GM21447 (cell line): ENCODE measurements at regions not wholly inside any gene's neighbourhood (a gene's known extent, or its start where the extent isn't known, plus 50 kb on each side); places are given as distances from the start of the nearest gene placed in this dataset.

ENCODE experiments used
- ATAC-seq: cut with Tn5 transposase; IDR thresholded peaks from one replicate; pipeline ENCODE4 v1.9.1; 2021; ENCODE audit not compliant: unreplicated experiment

DNA sequence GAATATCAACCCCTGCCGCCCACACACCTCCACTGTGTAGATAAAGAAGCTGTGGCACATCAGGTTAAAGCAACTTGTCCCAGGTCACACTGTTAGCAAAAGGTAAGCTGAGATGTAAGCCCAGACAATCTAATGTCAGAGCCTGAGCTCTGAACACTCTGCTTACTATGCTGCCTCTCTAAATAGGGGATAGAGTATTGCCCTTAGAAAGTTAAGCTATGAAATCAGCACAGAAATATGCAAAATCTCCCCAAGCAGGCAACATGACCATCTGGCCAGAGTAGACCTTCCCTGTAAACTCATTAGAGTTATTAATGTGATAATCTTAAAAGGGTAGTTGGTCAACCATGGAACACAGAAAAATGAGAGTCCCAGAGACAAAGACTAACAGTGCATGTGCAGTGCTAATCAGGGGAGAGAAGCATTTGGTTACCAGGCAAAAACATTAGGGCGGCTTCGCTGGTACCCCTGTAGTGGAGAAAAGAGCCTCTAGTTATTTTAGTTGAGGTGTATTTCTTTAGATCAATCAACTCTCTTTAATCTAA, 171.0 kb downstream of the BTG1 start:
- ATAC-seq: no peak

DNA sequence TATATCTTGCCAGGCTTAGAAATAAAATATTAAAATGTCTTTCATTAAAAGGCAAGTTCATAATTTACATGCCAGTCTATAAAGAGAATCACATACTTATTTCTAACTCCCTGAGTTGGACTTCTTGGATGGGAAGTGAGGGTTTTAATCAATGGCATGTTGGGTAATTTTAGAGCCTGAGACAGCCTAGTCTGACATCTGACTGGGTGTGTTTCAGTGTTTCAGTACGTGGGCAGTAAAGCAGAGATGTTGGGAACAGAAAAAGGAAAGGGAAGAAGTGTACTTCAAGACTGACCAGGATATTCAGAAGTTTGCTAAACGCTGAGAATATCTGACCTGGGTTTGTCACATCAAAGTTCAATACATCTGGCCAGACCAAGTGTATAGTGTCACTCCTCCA, 171.8 kb downstream of the BTG1 start:
- no peak for ATAC-seq

DNA sequence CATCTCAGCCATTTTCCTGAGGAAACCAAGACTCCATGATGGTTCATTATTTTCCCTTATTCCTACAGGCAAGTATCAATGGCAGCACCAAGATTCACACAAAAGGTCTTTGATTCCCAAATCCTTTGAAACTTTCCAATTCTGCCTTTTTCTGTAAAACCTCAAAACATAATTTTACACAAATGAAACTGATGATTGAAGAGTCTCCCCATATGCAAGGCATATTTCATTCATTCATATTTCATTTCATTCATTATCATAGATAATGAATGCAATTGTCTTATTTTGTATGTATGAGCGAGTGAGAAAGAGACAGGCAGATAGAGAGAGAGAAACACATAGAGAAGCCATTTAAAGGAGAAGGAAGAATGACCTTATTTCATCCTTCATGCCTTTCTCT, 172.8 kb downstream of the BTG1 start:
- no peak for ATAC-seq

DNA sequence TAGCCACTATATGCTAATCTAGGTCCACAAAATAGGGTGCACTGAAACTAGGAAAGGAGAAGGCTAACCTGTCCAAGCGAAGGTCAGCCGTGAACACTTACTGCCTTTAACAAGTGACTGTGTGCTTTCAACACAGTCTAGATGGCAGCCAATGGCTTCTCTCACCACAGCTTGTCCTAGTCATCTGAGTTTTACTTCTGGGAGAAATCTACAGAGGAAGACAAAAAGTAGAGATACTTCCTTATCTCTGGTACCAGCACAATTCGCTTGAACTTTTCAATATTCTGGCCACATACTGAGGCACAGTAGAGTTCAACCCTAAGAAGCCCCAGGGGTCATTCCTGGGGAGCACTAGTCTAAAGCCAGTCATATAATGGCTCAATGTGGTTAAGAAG, 176.9 kb downstream of the BTG1 start:
- ATAC-seq: no peak

DNA sequence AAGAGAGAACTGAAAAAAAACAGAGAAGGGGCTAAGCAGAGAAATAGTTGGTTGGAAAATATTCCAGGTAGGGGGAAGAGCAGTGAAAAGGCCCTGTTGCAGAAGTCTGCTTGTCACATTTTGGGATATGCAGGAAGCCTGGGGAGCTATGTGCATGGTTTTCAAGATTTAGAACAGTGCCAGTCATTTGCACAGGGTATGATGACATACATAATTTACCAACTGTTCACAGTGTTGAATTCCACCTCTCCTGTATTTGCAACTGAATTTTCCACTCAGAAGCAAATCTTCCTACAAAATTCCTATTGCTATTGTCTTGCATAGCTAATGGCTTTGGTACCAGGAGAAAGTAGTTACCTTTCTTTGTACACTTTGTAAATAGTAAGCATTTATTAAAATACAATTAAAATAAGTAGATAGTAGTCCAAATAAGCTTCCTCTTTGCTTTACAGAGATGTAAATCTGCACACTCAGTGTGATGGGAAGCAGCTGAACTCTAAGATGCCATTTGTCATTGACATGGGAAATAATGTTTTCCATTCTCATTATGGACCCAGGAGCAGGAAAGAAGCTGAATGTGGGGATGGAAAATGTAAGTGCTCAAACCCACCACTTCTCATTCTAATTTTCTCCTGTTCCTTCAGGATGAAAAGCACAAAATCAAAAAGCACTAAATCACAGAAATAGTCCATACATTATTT, 177.4 kb downstream of the BTG1 start:
- no peak for ATAC-seq

DNA sequence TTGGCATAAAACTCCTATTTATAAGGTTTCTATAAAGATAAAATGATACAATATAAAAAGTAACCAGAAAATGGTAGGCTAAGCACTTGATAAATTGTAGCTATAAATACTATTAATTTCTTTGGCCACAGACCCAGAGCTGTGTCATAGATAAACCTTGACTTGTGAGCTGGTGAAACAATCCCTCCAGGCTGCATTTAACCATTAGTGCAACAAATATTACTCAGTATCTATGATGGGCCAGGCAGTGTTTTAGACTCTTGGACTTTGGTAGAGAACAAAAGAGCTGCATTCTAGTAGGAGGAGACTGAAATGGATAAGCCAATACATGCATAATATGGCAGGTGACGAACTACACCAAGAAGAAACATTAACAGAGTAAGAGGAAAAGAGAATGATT, 178.1 kb downstream of the BTG1 start:
- ATAC-seq: no peak

DNA sequence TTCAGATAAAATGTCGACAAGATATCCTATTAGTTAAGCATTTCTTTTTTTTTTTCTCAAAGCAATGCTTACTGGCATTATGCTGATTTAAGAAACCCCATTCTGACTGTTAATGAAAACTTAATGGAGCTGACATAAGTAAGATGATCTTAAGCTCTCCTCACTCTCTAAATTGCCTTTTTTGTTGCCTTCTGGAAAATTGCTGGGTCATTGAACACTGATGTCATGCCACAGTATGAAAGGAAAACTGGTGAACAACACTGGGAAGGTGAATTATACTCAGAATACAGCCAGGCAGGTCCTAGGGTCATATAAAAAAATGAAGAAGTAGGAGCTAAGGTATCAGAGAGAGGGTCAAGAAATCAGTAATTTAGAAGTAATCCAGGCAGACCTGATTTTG, 179.9 kb downstream of the BTG1 start:
- ATAC-seq: no peak

DNA sequence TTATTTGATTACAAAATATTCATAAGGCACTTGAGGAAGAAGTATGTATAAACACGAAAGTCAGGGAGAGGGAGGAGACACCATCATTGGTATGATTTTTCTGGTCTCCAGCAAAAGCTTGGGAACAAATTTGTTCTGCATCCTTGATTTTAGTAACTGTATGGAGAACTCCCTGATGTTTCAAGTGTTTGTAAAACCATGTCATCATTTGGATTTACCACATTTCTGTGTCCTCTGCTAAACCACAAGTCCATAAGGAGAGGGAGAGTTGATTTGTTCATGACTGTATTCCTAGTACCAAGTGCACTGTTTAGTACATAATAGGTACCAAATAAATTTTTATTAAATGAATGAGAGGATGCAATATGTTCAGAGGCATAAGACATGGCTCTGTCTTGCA, 181.1 kb downstream of the BTG1 start:
- no peak for ATAC-seq

DNA sequence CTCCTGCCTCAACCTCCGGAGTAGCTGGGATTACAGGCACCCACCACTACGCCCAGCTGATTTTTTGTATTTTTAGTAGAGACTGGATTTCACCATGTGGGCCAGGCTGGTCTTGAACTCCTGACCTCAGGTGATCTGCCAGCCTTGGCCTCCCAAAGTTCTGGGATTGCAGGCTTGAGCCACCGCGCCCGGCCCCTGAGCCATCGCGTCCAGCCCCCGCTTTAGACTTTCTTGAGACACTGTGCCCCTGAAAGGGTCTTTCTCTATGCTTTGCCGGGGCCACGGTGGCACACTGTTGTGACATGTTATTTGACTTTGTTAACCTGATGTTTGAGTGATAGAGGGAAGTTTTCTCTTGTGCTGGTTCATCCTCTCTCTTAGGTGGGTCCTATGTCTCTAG, 186.4 kb downstream of the BTG1 start:
- ATAC-seq: no peak

DNA sequence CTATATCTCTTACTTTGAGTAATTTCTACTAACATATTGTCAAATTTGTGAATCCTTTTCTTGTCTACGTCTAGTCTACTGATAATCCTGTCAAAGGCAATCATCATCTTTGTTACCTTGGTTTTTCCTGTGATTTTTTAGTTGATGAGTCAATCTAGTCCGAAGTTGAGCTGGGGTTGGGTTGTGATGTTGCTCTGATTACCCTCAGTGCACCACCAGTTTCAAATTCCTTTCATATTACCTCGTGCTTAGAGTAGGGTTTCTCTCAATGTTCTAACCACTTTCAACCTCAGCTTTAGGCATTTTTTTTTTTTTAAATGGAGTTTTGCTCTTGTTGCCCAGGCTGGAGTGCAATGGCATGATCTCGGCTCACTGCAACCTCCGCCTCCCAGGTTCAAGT, 186.8 kb downstream of the BTG1 start:
- no peak for ATAC-seq

DNA sequence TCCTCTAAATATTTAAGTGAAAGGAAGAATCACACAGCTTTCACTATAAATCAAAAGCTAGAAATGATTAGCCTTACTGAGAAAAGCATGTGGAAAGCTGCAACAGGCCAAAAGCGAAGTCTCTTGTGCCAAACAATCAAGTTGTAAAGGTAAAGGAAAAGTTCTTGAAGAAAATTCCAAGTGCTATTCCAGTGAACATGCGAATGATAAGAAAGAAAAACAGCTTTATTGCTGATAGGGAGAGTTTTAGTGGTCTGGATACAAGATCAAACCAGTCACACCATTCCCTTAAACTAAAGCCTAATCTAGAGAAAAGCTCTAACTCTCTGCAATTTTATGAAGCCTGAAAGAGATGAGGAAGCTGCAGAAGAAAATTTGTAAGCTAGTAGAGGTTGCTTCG, 190.9 kb downstream of the BTG1 start:
- no peak for ATAC-seq

DNA sequence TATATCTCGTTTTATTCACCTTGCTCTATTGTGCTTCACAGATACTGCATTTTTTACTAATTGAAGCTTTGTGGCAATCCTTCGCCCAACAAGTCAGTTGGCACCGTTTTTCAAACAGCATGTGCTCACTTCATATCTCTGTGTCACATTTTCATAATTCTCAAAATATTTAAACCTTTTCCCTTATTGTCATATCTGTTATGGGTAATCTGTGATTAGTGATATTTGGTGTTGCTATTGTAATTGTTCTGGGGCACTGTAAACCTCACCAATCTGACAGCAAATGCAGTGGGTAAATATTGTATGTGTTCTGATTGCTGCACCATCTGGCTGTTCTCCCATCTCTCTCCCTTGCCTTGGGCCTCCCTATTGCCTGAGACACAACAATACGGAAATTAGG, 191.3 kb downstream of the BTG1 start:
- no peak for ATAC-seq

DNA sequence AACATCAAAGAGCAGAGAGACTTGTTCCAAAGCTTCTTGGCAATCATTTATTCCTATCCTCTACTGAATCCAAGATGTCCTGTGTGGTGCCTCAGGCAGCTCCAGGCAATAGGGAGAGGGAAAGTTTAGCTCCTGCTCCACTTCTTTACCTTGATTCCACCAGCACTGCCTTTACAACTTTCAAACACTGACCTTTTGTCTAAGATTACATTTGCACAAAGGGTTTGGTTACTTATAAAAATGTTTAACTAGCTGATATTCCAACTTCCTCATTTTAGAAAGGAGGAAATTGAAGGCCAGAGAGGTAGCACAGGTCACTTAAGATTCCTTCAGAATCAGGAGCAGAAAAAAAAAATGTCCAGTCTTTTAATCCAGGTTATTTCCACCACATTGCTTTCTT, 192.7 kb downstream of the BTG1 start:
- ATAC-seq: no peak

DNA sequence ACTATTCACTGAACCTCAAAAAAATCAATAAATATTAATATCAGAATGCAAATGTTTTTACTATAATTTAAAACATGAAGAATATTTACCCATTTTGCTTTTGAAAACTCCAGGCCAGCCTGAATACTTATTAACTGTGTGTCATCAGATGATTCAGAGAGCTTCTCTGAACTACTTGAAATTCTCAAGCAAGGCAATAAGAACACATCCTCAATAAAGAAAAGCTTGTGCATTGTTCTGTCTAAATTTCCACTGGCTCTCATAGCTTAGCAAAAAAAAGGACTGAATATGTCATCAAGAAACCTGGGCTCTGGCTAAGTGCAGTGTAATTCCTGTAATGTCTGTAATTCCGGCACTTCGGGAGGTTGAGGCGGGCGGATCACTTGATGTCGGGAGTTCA, 194.1 kb downstream of the BTG1 start:
- ATAC-seq: no peak

DNA sequence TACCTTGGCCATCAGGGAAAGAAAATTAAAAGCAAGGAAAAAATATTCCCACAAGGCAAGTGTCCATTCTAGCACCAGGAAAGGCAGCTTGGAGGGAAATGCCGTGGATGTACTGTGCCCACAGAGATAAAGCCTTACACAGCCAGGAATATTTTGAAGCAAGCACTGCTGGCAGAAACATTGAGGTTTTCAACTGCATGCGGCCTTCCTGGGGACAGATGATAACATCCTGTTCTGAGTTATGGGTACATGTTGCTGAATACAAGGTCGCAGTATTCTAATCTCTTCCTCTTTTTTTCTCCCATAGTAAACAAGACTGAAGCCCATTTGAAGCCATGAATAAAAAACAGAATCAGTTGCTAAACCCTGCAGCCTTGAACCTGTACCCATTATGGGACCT, 197.1 kb downstream of the BTG1 start:
- no peak for ATAC-seq

DNA sequence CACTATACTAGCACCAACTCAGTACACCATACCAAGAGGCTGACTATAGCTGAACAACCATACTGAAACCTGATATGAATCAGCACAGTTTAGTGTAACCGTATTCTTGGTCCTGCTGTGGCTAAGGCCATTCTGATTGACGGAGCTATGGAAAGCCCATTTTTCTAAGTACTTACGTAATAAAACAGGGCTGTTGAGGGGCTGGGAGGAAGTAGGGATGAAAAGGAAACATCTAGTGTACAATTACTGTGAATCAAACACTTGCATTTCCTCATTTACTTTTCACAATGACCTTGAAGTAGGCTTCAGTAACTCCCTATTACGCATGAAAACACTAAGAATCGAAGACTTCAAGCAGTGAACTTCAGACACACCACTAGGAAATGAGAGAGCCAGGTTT, 198.2 kb downstream of the BTG1 start:
- no peak for ATAC-seq

DNA sequence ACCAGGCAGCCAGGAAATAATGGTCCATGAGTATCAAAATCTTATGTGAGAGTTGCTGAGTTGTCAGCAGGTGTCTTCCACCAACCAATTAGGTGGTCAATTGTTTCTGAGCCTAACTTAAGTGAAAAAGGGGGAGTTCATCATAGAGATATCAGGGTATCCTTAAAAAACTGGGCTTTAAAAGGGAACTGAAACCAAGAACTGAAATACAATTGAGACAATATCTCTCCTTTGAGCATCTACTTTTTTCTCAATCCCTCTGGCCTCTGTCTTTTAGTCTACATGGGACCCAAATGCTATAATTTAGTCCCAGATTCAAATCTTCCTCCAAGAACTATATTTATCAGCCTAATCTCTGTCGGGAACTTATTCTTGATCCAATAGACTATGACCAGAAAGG, 201.0 kb downstream of the BTG1 start:
- no peak for ATAC-seq

DNA sequence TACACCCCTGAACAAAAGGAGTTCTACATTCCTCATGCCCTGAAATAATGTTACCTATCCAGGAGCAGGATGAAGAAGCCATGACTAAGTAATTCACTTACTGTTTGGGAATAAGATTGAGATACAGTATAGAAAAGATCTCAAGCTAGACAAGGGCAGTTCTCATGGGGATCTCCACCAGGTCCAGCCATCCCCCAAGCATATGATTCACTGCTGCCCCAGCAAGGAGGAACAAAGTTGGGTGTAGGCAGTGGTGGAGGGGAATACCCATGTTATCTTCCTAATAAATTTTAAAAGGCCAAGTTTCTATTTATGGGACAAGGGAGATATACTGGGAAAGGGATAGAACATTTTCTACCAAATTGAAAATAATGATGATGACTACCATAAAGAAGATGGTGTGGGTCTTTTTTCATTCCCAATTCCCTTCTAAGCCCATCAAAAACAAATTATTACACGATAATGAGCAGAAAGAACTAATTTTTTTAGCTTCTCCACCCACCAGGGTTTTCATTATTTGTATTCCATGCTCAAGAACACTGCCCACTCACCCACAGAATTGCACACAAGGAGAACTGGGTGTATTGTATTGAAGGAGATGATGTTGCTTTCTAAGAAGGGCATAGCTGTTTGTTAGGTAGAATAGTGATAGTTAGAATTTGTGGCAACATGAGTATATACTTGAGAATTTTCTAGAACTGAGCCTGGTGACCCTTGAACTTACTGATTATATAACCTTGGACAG, 204.6 kb downstream of the BTG1 start:
- ATAC-seq: no peak

DNA sequence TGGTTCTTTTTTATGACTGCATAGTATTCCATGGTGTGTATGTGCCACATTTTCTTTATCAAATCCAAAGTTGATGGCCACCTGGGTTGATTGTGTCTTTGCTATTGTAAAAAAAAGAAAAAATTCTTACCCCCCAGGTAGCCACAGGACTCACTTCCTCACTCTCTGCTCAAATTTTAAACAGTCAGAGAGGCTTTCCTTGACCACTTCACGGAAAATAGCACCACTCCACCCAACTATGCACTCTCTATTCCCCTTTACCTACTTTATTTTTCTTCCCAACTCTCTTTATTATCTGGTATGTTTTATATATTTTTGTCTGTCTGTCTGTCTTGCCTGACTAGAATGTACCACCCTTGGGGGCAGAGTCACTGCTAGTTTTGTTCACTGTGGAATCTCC, 205.3 kb downstream of the BTG1 start:
- ATAC-seq: no peak

DNA sequence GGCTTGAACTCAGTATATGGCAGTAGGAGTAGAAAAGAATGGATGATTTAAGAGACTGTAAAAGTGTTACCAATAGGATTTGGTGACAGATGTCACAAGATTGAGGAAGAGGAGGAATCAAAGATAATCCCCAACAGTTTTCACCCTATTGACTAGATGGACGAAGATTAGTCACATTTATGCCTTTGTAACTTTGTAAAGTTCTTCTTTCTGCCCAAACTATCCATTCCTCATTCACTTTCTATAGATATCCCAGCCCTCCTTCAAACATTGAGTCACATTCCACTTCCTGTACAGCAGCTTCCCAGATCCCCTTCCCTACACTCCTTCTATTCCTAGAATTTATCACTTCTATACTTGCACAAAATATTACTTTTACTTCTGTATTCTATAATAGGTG, 207.9 kb downstream of the BTG1 start:
- no peak for ATAC-seq

DNA sequence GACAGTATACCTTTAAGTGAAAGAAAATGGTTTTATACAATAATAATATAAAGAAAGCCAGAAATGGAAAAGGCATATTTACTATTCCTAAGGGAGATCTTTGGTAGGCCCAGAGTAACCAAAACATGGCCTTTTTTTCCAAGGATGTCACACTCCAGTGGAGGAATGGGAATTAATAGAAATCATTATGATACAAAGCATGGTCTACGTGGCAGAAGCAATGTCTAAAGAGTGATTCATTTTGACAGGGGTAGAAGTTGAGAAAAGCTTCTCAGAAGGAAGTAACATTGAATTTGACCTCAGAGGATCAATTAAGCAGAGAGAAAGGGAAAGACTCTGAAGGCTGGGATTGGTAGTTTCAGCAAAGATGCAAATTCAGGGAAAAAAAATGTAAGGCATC, 208.6 kb downstream of the BTG1 start:
- ATAC-seq: no peak

DNA sequence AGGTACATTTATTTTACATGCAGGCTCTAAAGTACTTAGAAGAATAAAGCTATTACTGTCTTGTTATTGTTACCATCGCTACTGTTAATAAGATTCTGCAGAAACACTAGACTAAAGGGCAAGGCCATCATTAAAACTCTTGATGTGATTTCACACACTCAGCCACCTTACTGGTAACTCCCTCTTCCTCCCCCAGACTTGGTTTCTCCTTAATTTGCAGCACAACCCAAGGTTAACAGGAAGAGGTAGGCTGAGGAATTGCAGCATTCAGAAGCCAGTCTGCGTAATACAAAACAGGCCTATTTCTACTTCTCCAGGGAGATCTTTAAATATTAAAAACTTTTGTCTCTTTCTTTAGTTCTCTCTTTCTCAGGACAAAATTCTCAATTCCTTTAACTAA, 210.3 kb downstream of the BTG1 start:
- no peak for ATAC-seq

DNA sequence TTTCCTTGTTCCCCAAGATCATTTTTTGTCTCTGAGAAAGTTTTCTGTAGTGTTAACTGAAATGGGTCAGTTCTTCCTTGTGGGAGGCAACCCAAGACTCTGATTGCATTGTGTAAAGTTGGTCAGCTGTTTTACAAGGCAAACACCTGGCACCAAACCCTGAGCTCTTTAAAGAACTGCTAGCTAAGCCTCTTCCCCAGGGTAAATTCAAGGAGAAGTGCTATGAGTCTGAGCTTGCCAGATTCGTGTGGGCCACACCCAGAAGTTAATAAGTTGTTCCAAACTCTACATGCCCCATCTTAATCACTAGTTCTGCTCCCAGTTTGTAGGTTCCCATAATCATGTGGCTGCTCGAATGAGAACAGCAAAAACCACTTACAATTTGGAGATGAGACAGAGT, 214.5 kb downstream of the BTG1 start:
- no peak for ATAC-seq
